GM19025 (cell line): ENCODE measurements at regions not wholly inside any gene's neighbourhood (a gene's known extent, or its start where the extent isn't known, plus 50 kb on each side); places are given as distances from the start of the nearest gene placed in this dataset.
"Not testable (repeated sequence)": the region's sequence is repeated elsewhere in the genome, so short reads cannot be mapped to it uniquely, and the experiment has no call there.

Experiments used
- ATAC-seq: cut with Tn5 transposase; IDR thresholded peaks from one replicate; pipeline ENCODE4 v1.9.1; 2021; ENCODE audit warnings: mild to moderate bottlenecking, low read depth, moderate library complexity; ENCODE audit not compliant: unreplicated experiment

DNA sequence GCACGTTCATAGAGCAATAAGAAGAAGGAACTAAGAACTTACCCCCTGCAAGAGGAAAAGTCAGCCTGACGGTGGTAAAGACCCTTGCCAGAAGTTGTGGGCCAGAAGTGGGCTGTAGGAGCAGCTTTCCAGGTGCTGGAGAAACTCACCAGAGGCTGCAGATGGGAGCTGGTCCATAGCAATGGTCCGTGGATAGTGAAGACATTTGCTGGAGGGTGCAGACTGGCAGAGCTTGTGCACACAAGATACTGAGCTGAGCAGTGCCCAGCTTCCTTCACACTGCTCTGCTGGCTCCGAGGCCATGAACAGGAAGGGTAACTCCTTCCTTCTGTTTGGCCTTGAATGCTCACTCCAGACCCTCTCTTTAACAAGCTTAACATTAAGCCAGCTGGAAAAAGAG lies 149.8 kb upstream of the BNIP2 start:
- no peak for ATAC-seq

DNA sequence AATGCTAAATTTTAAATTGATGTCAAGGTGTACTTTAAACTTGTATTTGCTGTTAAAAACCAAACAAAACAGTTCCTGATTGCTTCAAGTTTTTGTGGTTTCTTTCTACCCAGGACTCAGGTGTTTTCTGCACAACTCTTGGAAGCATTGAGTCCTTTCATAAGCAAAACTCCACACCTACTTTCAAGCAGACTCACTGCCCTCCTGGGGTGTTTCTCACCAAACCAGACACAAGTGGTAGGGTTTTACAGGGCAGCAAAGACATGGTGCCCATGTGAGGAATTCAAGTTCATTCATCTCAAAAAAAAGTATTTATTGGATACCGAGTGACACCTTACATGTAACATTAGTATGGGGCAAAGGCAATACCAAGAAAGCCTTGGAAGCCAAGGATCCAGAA lies 146.7 kb upstream of the BNIP2 start:
- no peak for ATAC-seq

DNA sequence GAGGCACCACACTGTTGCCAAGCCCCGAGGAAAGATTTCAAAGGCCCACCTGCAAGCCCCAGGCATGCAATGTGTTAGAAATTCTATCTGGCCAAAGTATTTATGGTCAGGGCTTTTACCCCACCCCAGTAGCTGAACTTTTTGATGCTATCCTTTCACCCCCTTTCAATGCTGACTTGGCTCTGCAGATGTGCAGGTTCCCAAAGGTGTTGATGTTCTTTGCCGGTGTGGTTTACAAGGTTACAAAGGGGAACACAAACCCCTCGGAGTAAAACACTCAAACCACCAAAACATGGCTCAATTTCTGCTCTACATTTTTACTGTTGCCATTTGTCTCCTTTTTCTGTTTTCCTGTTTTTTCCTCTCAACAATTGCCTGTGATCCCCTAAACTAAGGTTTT lies 145.4 kb upstream of the BNIP2 start:
- no peak for ATAC-seq

DNA sequence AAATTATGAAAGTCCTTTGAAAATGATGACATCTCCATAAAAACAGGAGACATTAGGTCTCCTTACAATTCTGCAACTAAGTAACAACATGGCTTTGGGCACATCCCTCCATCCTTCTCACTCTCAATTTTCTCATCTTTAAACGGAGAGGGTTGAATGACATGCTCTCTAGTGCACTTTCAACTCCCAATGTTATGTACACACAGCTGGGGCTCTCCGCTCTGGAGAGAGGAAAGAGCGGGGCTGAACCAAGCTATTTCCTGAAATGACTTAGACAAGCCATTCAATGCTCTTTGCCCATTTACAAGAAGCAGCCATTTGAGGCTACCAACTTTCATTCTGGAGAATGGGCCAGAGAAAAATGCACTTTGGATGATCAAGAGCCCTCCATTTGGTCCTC lies 144.2 kb upstream of the BNIP2 start:
- no peak for ATAC-seq

DNA sequence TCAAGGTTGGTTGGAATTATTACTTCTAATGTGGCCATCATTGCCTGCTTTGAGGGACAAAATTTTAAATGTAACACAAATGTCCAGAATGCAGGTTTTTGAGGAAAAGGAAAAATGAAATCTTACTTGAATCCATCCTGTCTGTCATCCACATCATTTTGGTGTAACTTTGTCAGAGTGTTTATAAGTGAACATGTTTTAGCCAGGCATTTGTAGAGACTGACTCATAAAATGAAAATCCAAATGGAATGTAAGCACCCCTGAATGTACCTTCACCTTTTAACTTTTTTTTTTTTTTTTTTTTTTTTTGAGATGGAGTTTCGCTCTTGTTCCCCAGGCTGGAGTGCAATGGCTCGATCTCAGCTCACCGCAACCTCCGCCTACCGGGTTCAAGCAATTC lies 141.8 kb upstream of the BNIP2 start:
- ATAC-seq, result no peak

DNA sequence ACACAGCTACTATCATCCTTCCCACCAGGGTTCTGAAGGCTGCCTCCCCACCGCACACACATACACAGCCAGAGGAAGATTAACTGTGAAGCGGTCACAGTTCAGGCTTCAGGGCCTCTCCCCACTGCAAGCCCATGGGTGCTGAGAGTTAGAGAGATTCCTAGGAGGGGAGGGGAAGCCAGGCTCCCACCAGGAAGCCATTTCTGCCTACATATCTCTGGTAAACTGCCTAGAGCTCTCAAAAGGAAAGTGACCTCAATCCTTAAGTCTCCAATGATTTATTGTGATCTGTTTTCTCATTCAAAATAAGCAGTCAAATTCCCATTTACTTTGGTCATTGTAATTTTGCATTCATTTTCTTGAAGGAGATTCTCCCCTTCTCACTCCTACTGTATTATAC lies 141.0 kb upstream of the BNIP2 start:
- no peak for ATAC-seq

DNA sequence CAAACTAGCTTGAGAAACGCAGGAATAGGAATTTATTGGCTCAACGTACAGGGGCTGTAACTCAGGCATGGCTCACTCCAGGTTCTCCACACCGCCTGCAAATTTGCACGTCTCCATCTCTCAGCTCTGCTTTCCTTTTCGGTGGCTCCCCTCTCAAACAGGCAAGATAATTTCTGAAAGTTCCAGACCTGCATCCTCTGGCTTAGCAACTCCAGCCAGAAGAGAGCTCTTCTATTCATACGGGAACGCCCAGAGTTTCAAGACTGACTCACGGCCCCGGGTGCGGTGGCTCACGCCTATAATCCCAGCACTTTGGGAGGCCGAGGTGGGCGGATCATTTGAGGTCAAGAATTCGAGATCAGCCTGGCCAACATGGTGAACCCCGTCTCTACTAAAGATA lies 139.7 kb upstream of the BNIP2 start:
- ATAC-seq, result no peak

DNA sequence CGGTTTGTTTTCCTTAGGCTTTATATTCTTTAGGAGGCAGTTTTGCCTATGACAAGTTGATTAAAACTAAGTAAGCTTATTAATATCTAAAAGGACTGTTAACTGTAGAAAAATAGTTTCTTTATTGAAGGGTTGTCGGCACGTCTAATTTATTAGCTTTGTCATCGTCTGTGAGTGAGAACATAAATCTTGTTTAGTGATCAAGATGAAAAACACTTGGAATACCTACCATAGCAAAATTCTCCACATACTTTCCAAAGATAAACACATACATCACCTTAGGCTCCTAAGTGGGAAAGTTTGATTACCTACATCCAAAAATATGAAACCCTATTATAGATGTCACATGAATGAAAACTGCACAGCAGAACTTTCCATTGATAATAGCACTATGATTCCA lies 139.1 kb upstream of the BNIP2 start:
- ATAC-seq, result no peak

DNA sequence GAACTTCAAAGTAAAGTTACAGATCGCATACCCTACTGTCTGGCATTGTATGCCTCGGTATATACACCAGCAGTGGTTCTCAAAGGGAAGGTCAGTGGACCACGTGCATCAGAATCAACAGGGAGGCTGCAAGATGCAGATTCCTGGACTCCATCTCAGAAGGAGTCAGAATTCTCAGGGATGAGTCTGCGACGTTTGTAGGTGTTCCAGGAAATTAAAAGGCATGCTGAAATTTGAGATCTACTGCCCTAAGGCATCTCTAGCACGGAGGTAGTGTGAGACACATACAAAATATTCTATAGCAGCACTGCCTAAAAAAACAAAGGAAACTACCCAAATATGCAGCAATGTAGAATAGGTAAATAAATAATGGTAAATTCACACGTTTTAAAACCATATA lies 136.8 kb upstream of the BNIP2 start:
- ATAC-seq, result no peak

DNA sequence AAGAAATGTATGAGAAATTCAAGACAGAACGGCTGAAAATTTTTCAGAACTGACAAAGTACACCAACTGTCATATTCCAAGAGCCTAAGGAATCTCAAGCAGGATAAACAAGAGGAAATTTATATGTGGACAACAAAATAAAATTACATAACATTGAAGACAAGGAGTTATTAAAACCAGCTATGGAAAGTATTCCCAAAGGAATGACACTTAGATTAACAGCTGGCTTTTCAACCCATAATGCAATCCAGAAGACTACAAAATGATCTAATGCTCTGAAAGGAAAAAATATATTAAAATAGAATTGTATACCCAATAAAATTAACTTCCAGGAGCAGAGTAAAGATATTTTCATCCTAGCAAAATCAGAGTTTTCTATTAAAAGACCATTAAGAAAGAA lies 132.2 kb upstream of the BNIP2 start:
- ATAC-seq, result no peak

DNA sequence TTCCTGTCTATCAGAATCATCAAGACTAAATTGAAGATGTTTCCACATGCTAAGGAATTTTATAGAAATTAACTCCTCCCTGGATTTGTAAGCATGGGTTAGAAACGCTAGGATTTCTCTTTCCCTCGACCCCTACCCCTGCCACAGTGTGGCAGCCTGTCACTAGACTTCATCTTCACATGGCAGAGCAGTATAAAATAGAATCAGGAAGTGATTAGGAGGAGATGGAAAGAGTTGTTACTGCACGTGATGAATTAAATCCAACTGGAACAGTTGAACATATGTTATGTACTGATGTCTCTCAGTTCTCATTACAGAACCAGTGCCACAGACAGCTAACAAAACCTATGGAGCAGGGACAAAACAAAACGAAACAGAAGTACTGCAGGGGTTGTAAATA lies 130.0 kb upstream of the BNIP2 start:
- no peak for ATAC-seq

DNA sequence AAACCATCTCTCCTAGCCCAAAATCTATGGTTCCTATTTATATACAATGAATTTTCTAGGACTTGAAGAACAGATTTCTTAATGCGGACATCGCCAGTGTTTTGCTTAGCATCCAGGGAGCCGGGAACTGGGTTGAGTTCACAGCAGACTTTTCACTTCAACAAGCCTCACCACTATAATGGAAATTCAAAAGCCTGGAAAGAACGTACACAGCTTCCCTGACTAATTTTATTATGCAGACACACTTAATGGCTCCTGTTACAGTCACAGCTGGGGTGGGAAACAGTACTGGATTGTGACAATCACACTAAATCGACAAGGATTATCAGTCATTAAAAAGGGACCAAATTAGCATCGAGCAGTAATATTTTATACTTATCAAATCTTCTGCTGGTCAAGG lies 129.2 kb upstream of the BNIP2 start:
- no peak for ATAC-seq

DNA sequence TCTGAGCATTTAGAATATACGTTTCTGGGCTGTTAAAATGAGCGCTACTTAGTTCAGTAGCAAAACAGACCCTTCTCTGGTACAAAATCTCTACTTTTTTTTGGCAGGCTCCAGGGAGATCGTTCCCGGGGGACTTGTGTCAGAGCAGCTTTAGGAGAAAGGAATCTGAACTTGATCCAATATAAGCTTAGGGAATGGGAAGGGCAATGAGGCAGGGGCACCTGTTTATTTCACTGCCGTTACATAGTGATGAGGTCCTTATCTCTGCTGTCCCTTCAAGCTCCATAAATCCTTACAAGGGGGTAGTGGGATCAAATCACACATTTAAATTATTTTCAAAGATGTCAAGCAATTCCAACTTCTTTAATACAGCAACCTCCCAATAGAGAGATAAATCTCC lies 128.7 kb upstream of the BNIP2 start:
- ATAC-seq, result no peak

DNA sequence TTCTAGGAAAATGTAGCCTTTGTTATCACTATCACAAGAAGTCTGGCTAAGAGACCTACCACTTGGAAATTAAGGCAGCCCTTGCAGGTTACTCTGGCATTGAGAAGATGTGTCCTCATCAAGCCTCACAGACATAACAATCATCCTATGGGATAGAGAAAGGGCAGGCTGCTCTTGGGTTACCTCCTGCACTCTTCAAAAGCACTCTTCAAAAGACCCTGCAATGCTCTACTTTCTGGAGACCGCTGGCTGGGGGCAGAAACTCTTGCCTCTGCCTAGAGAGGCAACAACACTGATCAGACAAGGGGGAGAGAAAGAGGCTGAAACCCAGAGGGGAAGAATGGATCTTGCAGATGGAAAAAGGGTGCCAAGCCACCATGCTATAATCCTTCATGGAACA lies 127.9 kb upstream of the BNIP2 start:
- ATAC-seq, result no peak

DNA sequence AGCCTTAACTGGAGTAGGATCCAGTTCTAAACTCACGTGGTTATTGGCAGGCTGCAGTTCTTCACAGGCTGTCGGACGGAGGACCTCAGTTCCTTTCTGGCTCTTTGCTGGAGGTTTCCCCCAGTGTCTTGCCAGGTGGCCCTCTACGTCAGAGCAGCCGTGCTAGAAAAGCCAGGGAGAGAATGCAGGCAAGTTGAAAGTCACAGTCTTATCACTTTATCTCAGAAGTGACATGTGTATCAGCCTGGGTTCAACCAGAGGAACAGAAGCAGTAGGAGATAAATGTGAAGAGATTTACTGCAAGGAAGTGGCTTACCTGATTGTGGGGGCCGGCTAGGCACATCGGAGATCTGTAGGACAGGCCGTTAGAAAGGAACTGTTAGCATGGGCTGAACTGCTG lies 125.3 kb upstream of the BNIP2 start:
- ATAC-seq, result no peak

DNA sequence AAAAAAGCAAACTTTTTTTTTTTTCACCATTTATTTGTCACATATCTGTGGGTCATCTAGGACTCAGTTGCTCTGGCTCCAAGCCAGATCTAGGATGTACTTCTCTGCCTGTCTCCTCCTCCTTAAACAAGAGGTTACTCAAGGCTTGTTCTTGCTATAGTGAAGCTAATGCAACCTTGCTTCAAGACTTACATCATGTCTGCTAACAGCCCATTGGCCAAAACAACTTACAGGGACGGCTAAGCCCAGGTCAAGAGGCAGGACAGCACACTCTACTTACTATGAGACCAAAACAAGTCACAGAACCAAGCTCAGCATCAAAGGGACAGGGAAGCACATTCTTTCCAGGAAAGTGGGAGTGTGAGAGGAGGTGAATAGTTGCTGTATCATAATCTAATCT lies 123.8 kb upstream of the BNIP2 start:
- ATAC-seq, result no peak

DNA sequence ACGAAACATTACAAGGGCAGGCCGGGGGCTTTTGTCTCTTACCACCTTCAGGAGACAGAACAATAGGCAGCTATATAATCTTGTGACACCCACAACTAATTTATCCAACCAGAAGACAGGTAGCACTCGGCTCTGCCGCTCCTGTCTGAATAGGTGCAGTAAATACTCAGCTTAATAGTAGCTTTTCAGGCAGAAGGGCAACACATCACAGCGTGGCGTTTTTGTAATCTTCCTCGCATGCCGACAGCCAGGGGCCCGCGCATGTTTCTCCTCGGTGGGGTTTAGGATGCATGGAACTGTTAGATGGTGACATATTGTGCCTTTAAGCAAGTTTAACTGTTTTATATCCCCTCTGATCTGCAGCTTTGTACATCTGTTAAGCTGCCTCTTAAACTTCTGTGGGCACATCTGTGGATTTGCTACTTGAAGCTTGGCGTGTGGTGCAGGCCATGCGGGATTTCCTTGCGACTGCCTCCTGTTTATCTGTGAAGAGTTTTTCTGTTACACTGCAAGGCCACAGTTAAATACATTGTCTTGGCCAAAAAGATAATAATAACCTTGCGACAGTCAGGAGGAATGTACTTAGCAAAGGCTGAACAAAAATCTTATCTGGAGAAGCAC lies 123.2 kb upstream of the BNIP2 start:
- no peak for ATAC-seq

DNA sequence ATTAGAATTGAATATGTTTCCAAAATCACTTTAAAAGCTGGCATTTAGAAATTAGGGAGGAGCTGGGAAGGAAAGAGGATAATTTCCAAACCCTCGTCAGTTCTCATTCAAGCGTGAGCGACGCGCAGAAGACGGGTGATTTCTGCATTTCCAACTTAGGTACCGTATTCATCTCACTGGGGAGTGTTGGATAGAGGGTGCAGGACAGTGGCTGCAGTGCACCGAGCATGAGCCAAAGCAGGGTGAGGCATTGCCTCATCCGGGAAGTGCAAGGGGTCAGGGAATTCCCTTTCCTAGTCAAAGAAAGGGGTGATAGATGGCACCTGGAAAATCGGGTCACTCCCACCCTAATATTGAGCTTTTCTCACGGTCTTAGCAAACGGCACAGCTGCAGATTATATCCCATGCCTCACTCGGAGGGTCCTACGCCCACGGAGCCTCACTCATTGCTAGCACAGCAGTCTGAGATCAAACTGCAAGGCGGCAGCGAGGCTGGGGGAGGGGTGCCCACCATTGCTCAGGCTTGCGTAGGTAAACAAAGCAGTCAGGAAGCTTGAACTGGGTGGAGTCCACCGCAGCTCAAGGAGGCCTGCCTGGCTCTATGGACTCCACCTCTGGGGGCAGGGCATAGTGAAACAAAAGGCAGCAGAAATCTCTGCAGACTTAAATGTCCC lies 114.3 kb upstream of the BNIP2 start:
- not testable (repeated sequence) for ATAC-seq

DNA sequence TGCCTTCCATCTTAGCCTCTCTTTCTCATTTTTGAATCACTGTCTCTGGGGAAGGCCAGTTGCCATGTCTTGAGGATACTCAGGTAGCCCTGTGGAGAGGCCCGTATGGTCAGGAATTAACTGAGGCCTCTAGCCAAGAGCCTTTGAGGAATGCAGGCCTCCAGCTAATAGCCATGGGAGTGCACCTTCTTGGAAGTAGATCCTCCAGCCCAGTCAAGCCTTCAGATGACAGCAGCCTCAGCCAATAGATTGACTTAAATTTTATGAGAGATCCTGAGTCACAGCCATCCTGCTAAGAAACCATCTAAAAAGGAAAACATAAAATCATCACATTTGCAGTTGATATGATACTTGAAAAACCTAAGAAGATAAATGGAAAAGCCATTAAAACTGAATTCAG lies 112.5 kb upstream of the BNIP2 start:
- no peak for ATAC-seq

DNA sequence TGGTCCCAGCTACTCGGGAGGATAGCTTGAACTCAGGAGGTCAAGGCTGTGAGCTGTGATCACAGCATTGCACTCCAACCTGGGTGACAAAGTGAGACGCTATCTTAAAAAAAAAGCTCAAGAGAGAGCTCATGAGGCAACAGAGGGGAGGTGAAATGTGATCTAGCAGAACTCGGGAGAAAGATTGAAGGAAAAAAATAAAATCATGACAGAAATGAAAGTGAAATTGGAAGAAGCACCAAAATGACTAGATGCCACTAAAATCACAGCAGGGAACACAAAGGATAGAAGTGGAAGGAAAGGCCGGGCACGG lies 109.4 kb upstream of the BNIP2 start:
- ATAC-seq, result no peak

DNA sequence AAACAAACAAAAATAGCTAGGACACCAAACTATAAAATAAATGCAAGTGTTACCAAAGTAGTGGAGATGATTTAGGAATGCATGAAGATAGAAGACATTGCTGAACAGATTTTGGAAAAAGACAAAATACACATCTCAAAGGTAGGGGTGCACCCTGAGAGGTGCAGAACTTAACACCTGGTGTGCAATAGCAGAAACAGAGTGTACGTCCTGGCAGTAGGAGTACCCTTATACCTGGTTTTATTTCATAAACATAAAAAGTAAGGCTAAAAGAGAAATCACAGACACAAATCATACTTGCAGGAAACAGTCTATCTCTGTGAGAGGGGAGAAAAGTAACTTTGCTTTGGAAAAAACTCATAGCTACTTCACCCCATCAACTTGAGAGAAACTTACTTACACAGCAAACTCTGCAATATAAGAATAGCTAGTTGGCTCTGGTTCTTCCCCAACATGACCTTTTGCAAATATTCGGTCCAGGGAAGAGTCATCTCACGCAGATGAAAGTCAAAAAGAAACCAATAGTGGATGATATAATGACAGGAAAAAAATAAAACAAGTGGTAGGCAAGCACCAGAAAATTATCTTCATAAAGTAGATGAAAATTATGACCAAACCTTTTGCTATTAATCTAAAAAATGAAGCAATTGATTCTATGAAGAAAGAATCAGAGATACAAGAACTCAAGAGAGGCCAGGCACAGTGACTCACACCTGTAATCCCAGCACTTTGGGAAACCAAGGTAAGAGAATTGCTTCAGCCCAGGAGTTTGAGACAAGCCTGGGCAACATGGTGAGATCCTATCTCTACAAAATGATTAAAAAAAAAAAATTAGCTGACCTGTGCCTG lies 108.9 kb upstream of the BNIP2 start:
- no peak for ATAC-seq
